K562 (cell line): ENCODE measurements at regions not wholly inside any gene's neighbourhood (a gene's known extent, or its start where the extent isn't known, plus 50 kb on each side); places are given as distances from the start of the nearest gene placed in this dataset.
"Not testable (repeated sequence)": the region's sequence is repeated elsewhere in the genome, so short reads cannot be mapped to it uniquely, and the experiment has no call there.

Experiments
- ATAC-seq: fragments of 200-7000 bp; cut with Tn5 transposase; 3 replicates; pipeline ENCODE4 v1.9.1; 2020; ENCODE audit warnings: moderate library complexity
- BruUV-seq: library from RNA; stranded (reverse); fragments of 400-500 nt; replicated peaks from 2 replicates; lab custom pipeline; 2021; lab: Mats Ljungman, UMichigan
- CTCF ChIA-PET: fragments of 300-600 bp; formaldehyde crosslinking; extraction: SDS; loops from one replicate; lab custom pipeline; 2021; ENCODE audit warnings: low intra/inter-chr PET ratio; lab: Yijun Ruan, JAX
- POLR2A ChIA-PET: fragments of 300-600, 350-650 bp; sonication (Branson Sonifier 250); formaldehyde crosslinking; extraction: SDS; loops from one replicate; lab custom pipeline; 2021; ENCODE audit warnings: antibody characterized with exemption, inconsistent platforms; lab: Yijun Ruan, JAX
- DNase-seq, 4 experiments: peaks; one replicate each; pipeline versions ENCODE4 v3.0.0 to v3.0.0-alpha.2; 2011 to 2018; ENCODE audit warnings: low spot score in 3 of 4, mixed read lengths in 3 of 4; ENCODE audit errors: extremely low read depth in 1 of 4
- FAIRE-seq: peaks from 2 replicates; lab custom pipeline; 2011; peaks lifted over from hg19 to GRCh38; lab: Jason Lieb, UNC
- H2AFZ ChIP-seq: 2 replicates; pipeline ENCODE4 v1.6.0; 2011; ENCODE audit warnings: low read depth, low read length, control low read depth, inconsistent platforms
- H3K27ac ChIP-seq: fragments of 200-600 bp; 3 replicates; pipeline ENCODE4 v1.8.0; 2011; ENCODE audit warnings: low read depth, mild to moderate bottlenecking, control low read depth, inconsistent platforms, low read length, moderate library complexity, mixed read lengths; ENCODE audit errors: extremely low read depth
- H3K27me3 ChIP-seq, 2 experiments: fragments of 300-600 bp in 1 of 2; 2 replicates in 1 of 2; 3 replicates in 1 of 2; pipeline versions ENCODE4 v1.6.0 to v1.8.0; 2011; ENCODE audit warnings: inconsistent platforms in 2 of 2, low read length in 2 of 2, mild to moderate bottlenecking in 1 of 2, mixed read lengths in 1 of 2, moderate library complexity in 1 of 2; ENCODE audit not compliant: control insufficient read depth in 2 of 2, insufficient read depth in 2 of 2
- H3K36me3 ChIP-seq: fragments of 300-600 bp; 3 replicates; pipeline ENCODE4 v1.8.0; 2011; ENCODE audit warnings: mild to moderate bottlenecking, low read length, inconsistent platforms; ENCODE audit not compliant: control insufficient read depth, insufficient read depth
- H3K4me1 ChIP-seq, 2 experiments: fragments of 200-600 bp in 1 of 2; replicated peaks in 1 of 2; 2 replicates in 1 of 2; 3 replicates in 1 of 2; pipeline versions ENCODE4 v1.5.1 to v1.8.0; 2011; ENCODE audit warnings: inconsistent platforms in 2 of 2, low read length in 2 of 2, mild to moderate bottlenecking in 1 of 2, mixed read lengths in 1 of 2, moderate library complexity in 1 of 2; ENCODE audit not compliant: control insufficient read depth in 2 of 2, insufficient read depth in 2 of 2
- H3K4me2 ChIP-seq: 2 replicates; pipeline ENCODE4 v1.6.1; 2011; ENCODE audit warnings: low read length, control low read depth, inconsistent platforms, mixed read lengths; ENCODE audit not compliant: insufficient read depth
- H3K4me3 ChIP-seq: fragments of 200-600 bp; sonication (generic), shearing (Covaris generic); 2 replicates; pipeline ENCODE4 v1.5.1; 2016; ENCODE audit warnings: control low read depth, inconsistent platforms
- H3K79me2 ChIP-seq: fragments of 200-600 bp; 3 replicates; pipeline ENCODE4 v1.8.0; 2011; ENCODE audit warnings: low read length, inconsistent platforms; ENCODE audit not compliant: control insufficient read depth, insufficient read depth
- H3K9ac ChIP-seq, 2 experiments: 2 replicates each; pipeline versions ENCODE4 v1.6.0 to v1.6.1; 2011; ENCODE audit warnings: low read depth in 2 of 2, low read length in 2 of 2, control low read depth in 1 of 2, inconsistent platforms in 1 of 2, mild to moderate bottlenecking in 1 of 2, mixed read lengths in 1 of 2; ENCODE audit not compliant: insufficient read depth in 1 of 2
- H3K9me1 ChIP-seq: one replicate; pipeline ENCODE4 v1.6.0; 2011; ENCODE audit warnings: inconsistent platforms, mild to moderate bottlenecking, low read length, moderate library complexity; ENCODE audit not compliant: control insufficient read depth, insufficient read depth
- H3K9me3 ChIP-seq: replicated peaks from 2 replicates; pipeline ENCODE4 v1.5.1; 2011; ENCODE audit warnings: low read depth, low read length, inconsistent platforms; ENCODE audit not compliant: control insufficient read depth, insufficient read depth
- H4K20me1 ChIP-seq: replicated peaks from 2 replicates; pipeline ENCODE4 v1.6.1; 2011; ENCODE audit warnings: low read length, inconsistent platforms, mixed read lengths; ENCODE audit not compliant: control insufficient read depth, insufficient read depth
- ELF1 ChIP-seq: fragments of 200-800 bp; sonication (Bioruptor generic); IDR thresholded peaks from 2 replicates; pipeline ENCODE4 v1.6.1; 2016; ENCODE audit warnings: missing genetic modification characterization, missing compliant biosample characterization
- ETV1 ChIP-seq: fragments of 450-650 bp; conservative IDR thresholded peaks from 2 replicates; pipeline ENCODE4 v1.6.1; 2016; ENCODE audit warnings: missing genetic modification characterization, control low read depth, low read depth, missing compliant biosample characterization
- NCOR1 ChIP-seq: fragments of 450-650 bp; IDR thresholded peaks from 2 replicates; pipeline ENCODE4 v1.6.1; 2016; ENCODE audit warnings: mild to moderate bottlenecking, moderate library complexity
- SRSF9 ChIP-seq: fragments of 200-400 bp; formaldehyde crosslinking; IDR thresholded peaks from 2 replicates; pipeline ENCODE4 v1.6.1; 2017; ENCODE audit warnings: low read depth, low read length, borderline replicate concordance
- TFE3 ChIP-seq: fragments of 450-650 bp; formaldehyde crosslinking; IDR thresholded peaks from 2 replicates; pipeline ENCODE4 v1.4.0; 2020; ENCODE audit warnings: mild to moderate bottlenecking, mixed read lengths
- WGBS: fragments of 100-300 bp; shearing (Covaris generic); methylation state at CpG from one replicate; pipeline ENCODE4 v1.1.6; 2016; ENCODE audit warnings: low coverage, mixed read lengths; ENCODE audit not compliant: insufficient coverage; ENCODE audit errors: missing lambda C conversion rate; 5-methylcytosine and 5-hydroxymethylcytosine counted together
- in situ Hi-C: fragments of 300-500 bp; cut with MboI; formaldehyde crosslinking; loops from 4 replicates; pipeline ENCODE4 v1.15.0; 2018; ENCODE audit warnings: inconsistent platforms, mixed read lengths
- intact Hi-C: fragments of 100-400 bp; cut with micrococcal nuclease; formaldehyde crosslinking; loops from 2 replicates; pipeline ENCODE4 v1.14.2; 2022
- TF ChIP-seq, protein P1 (sequence below): sonication (generic); formaldehyde crosslinking; IDR thresholded peaks from 2 replicates; pipeline ENCODE4 v1.8.1; 2023; ENCODE audit warnings: mild to moderate bottlenecking, missing genetic modification reagents
- TF ChIP-seq, protein P2 (sequence below): fragments of 450-650 bp; IDR thresholded peaks from 2 replicates; pipeline ENCODE4 v1.7.1; 2018; ENCODE audit warnings: mild to moderate bottlenecking, low read depth; ENCODE audit not compliant: partially characterized antibody
- TF ChIP-seq, protein P3 (sequence below): fragments of 450-650 bp; conservative IDR thresholded peaks from 2 replicates; pipeline ENCODE4 v1.6.1; 2016; ENCODE audit warnings: missing genetic modification characterization, low read depth, mild to moderate bottlenecking, missing compliant biosample characterization, moderate library complexity

GRCh38 chr1:55514571-55514970 lies 299.4 kb upstream of the USP24 start:
- H3K9me1 ChIP-seq, H3K9ac ChIP-seq, H3K4me3 ChIP-seq, H4K20me1 ChIP-seq, H3K79me2 ChIP-seq, intact Hi-C loops, H3K4me2 ChIP-seq, DNase-seq, H2AFZ ChIP-seq, H3K36me3 ChIP-seq, H3K27me3 ChIP-seq, in situ Hi-C loops, H3K9me3 ChIP-seq, H3K27ac ChIP-seq, H3K4me1 ChIP-seq, BruUV-seq, POLR2A ChIA-PET, ATAC-seq, CTCF ChIA-PET, FAIRE-seq: not testable (repeated sequence)
- 0% methylated on average over 4 of the region's 4 CpGs for WGBS

DNA sequence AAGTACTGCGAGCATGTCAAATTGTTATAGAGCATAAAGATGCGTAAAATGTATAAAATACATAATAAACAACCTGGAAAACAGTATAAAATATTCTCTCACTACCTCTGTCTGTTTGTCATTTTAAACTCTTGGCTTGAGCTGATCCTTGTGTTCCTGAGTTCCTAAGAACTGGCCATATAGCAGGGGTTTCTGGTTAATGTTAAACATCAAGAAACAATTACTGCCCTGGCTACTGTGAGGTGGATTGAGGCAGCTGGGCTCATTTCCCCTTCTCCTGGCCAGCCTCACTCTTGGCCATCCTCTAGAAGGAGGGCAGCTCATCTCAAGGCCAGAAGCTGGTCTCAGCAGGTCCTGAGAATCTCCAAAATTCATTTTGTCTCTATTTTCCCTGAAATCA lies 297.3 kb upstream of the USP24 start:
- no TSS peak for BruUV-seq
- no peaks in the 10 kb centered on the region for H4K20me1 ChIP-seq
- no peak overlapping the region for H3K9ac ChIP-seq
- TF ChIP-seq, protein P1, sequence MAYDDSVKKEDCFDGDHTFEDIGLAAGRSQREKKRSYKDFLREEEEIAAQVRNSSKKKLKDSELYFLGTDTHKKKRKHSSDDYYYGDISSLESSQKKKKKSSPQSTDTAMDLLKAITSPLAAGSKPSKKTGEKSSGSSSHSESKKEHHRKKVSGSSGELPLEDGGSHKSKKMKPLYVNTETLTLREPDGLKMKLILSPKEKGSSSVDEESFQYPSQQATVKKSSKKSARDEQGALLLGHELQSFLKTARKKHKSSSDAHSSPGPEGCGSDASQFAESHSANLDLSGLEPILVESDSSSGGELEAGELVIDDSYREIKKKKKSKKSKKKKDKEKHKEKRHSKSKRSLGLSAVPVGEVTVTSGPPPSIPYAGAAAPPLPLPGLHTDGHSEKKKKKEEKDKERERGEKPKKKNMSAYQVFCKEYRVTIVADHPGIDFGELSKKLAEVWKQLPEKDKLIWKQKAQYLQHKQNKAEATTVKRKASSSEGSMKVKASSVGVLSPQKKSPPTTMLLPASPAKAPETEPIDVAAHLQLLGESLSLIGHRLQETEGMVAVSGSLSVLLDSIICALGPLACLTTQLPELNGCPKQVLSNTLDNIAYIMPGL = no peak
- TF ChIP-seq, protein P2, sequence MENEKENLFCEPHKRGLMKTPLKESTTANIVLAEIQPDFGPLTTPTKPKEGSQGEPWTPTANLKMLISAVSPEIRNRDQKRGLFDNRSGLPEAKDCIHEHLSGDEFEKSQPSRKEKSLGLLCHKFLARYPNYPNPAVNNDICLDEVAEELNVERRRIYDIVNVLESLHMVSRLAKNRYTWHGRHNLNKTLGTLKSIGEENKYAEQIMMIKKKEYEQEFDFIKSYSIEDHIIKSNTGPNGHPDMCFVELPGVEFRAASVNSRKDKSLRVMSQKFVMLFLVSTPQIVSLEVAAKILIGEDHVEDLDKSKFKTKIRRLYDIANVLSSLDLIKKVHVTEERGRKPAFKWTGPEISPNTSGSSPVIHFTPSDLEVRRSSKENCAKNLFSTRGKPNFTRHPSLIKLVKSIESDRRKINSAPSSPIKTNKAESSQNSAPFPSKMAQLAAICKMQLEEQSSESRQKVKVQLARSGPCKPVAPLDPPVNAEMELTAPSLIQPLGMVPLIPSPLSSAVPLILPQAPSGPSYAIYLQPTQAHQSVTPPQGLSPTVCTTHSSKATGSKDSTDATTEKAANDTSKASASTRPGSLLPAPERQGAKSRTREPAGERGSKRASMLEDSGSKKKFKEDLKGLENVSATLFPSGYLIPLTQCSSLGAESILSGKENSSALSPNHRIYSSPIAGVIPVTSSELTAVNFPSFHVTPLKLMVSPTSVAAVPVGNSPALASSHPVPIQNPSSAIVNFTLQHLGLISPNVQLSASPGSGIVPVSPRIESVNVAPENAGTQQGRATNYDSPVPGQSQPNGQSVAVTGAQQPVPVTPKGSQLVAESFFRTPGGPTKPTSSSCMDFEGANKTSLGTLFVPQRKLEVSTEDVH = no peak
- TF ChIP-seq ELF1 (tag) = no peak
- TF ChIP-seq ETV1 (tag) = no peak
- TF ChIP-seq TFE3 (CRISPR knock-in tag) = no peak
- TF ChIP-seq NCOR1 = no peak
- TF ChIP-seq, protein P3, sequence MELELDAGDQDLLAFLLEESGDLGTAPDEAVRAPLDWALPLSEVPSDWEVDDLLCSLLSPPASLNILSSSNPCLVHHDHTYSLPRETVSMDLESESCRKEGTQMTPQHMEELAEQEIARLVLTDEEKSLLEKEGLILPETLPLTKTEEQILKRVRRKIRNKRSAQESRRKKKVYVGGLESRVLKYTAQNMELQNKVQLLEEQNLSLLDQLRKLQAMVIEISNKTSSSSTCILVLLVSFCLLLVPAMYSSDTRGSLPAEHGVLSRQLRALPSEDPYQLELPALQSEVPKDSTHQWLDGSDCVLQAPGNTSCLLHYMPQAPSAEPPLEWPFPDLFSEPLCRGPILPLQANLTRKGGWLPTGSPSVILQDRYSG (tag) = no peak
- no peak for TF ChIP-seq SRSF9

More for the DNA sequence above, 297.3 kb upstream of the USP24 start:
- intact Hi-C loops = no loop called here
- FAIRE-seq (no peak), DNase-seq (no peak), ATAC-seq (no peak)
- Histone ChIP-seq H3K27me3 (peaks cover 0 to 2% of the 10 kb centered on the region in 2 experiments; a peak in 1 of 5 replicates), H3K36me3 (no peaks in the 10 kb centered on the region), H3K4me3 (no peak overlapping the region), H3K4me1 (no peaks in the 10 kb centered on the region), H3K9me1 (no peaks in the 10 kb centered on the region), H3K79me2 (no peaks in the 10 kb centered on the region), H3K4me2 (no peak overlapping the region), H2AFZ (no peak overlapping the region), H3K27ac (no peak overlapping the region), H3K9me3 (no peaks in the 10 kb centered on the region)
- ChIA-PET CTCF (no interaction called here), POLR2A (interaction anchor here (1.0 kb wide), 1 partner anchor 73 kb away, joined by 3 read pairs; no protein-coding TSS in a partner anchor)
- 5% methylated on average over 2 of the region's 2 CpGs for WGBS
- in situ Hi-C loops = no loop called here
